ENCODE measurements at regions not wholly inside any gene's neighbourhood (a gene's known extent, or its start where the extent isn't known, plus 50 kb on each side); places are given as distances from the start of the nearest gene placed in this dataset.

DNA sequence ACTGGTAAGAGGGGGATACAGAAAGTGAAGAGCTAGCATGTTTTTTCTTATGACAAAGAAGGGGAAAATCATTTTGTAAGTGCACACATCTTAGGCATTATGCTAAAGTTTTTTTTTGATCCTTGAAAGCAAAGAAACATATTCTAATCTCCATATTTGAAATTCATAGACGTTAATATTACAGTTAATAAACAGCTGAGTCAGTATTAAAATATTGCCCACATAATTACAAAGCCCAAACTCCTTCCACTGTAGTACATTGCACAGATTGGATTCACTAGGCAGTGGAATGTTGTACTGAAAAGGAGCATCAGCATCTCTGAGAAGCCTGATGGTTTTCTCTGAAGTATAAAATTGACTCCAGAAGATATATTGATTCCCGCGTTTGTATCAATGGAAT lies 122.6 kb downstream of the ISOC1 start:
- no peak for TF ChIP-seq EZH2phosphoT487 (IDR thresholded peaks at IDR 0.05; ENCODE audit: low read depth, severe bottlenecking, unreplicated experiment)
- TF ChIP-seq, protein P1, sequence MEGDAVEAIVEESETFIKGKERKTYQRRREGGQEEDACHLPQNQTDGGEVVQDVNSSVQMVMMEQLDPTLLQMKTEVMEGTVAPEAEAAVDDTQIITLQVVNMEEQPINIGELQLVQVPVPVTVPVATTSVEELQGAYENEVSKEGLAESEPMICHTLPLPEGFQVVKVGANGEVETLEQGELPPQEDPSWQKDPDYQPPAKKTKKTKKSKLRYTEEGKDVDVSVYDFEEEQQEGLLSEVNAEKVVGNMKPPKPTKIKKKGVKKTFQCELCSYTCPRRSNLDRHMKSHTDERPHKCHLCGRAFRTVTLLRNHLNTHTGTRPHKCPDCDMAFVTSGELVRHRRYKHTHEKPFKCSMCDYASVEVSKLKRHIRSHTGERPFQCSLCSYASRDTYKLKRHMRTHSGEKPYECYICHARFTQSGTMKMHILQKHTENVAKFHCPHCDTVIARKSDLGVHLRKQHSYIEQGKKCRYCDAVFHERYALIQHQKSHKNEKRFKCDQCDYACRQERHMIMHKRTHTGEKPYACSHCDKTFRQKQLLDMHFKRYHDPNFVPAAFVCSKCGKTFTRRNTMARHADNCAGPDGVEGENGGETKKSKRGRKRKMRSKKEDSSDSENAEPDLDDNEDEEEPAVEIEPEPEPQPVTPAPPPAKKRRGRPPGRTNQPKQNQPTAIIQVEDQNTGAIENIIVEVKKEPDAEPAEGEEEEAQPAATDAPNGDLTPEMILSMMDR (IDR thresholded peaks at IDR 0.05; ENCODE audit: poor library complexity): no peak

Data from hepatocyte (in vitro differentiated cells).